Mesenchymal stem cell (in vitro differentiated cells and primary cell): ENCODE measurements at regions not wholly inside any gene's neighbourhood (a gene's known extent, or its start where the extent isn't known, plus 50 kb on each side); places are given as distances from the start of the nearest gene placed in this dataset.

Experiments
- DNase-seq: peaks from one replicate; pipeline ENCODE4 v3.0.0-alpha.2; 2013
- H2AFZ ChIP-seq: one replicate; pipeline ENCODE4 v1.6.1; 2013; ENCODE audit warnings: low read depth, mild to moderate bottlenecking, control low read depth, inconsistent platforms, low read length, moderate library complexity
- H2AK5ac ChIP-seq: 2 replicates; pipeline ENCODE4 v1.6.1; 2013; ENCODE audit warnings: low read length, moderate library complexity, mild to moderate bottlenecking, inconsistent platforms; ENCODE audit not compliant: severe bottlenecking
- H2BK120ac ChIP-seq: one replicate; pipeline ENCODE4 v1.6.1; 2013; ENCODE audit warnings: low read depth, mild to moderate bottlenecking, inconsistent platforms, low read length, moderate library complexity
- H2BK12ac ChIP-seq, 2 experiments: one replicate each; pipeline ENCODE4 v1.6.1; 2013; ENCODE audit warnings: inconsistent platforms in 2 of 2, low read length in 2 of 2, mild to moderate bottlenecking in 2 of 2, moderate library complexity in 2 of 2, control low read depth in 1 of 2
- H2BK15ac ChIP-seq: one replicate; pipeline ENCODE4 v1.6.1; 2013; ENCODE audit warnings: mild to moderate bottlenecking, low read depth, inconsistent platforms; ENCODE audit not compliant: poor library complexity, severe bottlenecking
- H2BK5ac ChIP-seq: 2 replicates; pipeline ENCODE4 v1.6.1; 2013; ENCODE audit warnings: low read depth, mild to moderate bottlenecking, low read length, control low read depth, inconsistent platforms; ENCODE audit not compliant: poor library complexity, severe bottlenecking
- H3K14ac ChIP-seq, 2 experiments: one replicate each; pipeline ENCODE4 v1.6.1; 2013; ENCODE audit warnings: inconsistent platforms in 2 of 2, low read length in 2 of 2, control low read depth in 1 of 2, mild to moderate bottlenecking in 1 of 2, moderate library complexity in 1 of 2
- H3K18ac ChIP-seq, 2 experiments: one replicate each; pipeline ENCODE4 v1.6.1; 2013; ENCODE audit warnings: inconsistent platforms in 2 of 2, low read length in 2 of 2, control low read depth in 1 of 2, low read depth in 1 of 2, mild to moderate bottlenecking in 1 of 2
- H3K23ac ChIP-seq, 2 experiments: one replicate each; pipeline ENCODE4 v1.6.1; 2013; ENCODE audit warnings: inconsistent platforms in 2 of 2, low read length in 2 of 2, mild to moderate bottlenecking in 2 of 2, moderate library complexity in 2 of 2, control low read depth in 1 of 2
- H3K27ac ChIP-seq: 2 replicates; pipeline ENCODE4 v1.5.1; 2013; ENCODE audit warnings: mild to moderate bottlenecking, moderate library complexity, low read length, control low read depth, inconsistent platforms; ENCODE audit not compliant: poor library complexity, severe bottlenecking
- H3K27me3 ChIP-seq, 2 experiments: 2 replicates each; pipeline versions ENCODE4 v1.6.1 to v1.7.0; 2013; ENCODE audit warnings: low read length in 2 of 2, mild to moderate bottlenecking in 2 of 2, moderate library complexity in 2 of 2, control low read depth in 1 of 2, inconsistent platforms in 1 of 2; ENCODE audit not compliant: control insufficient read depth in 1 of 2, insufficient read depth in 1 of 2
- H3K36me3 ChIP-seq, 2 experiments: 2 replicates each; pipeline versions ENCODE4 v1.6.1 to v1.7.0; 2013; ENCODE audit warnings: low read length in 2 of 2, control low read depth in 1 of 2, inconsistent platforms in 1 of 2, low read depth in 1 of 2, mild to moderate bottlenecking in 1 of 2; ENCODE audit not compliant: insufficient read depth in 2 of 2, control insufficient read depth in 1 of 2
- H3K4ac ChIP-seq, 2 experiments: one replicate each; pipeline ENCODE4 v1.6.1; 2013; ENCODE audit warnings: inconsistent platforms in 2 of 2, low read length in 2 of 2, mild to moderate bottlenecking in 2 of 2, moderate library complexity in 2 of 2, control low read depth in 1 of 2, low read depth in 1 of 2
- H3K4me1 ChIP-seq: 2 replicates; pipeline ENCODE4 v1.6.1; 2013; ENCODE audit warnings: low read depth, low read length, control low read depth; ENCODE audit not compliant: control insufficient read depth, insufficient read depth
- H3K4me2 ChIP-seq: 2 replicates; pipeline ENCODE4 v1.6.1; 2013; ENCODE audit warnings: low read length, mild to moderate bottlenecking, inconsistent platforms; ENCODE audit not compliant: poor library complexity, severe bottlenecking
- H3K4me3 ChIP-seq, 2 experiments: 2 replicates each; pipeline versions ENCODE4 v1.5.1 to v1.7.0; 2013; ENCODE audit warnings: low read length in 2 of 2, mild to moderate bottlenecking in 2 of 2, control low read depth in 1 of 2, low read depth in 1 of 2; ENCODE audit not compliant: insufficient read depth in 1 of 2
- H3K79me1 ChIP-seq: replicated peaks from 2 replicates; pipeline ENCODE4 v1.6.1; 2013; ENCODE audit warnings: mild to moderate bottlenecking, control low read depth, low read length, inconsistent platforms; ENCODE audit not compliant: poor library complexity, severe bottlenecking
- H3K9ac ChIP-seq: 2 replicates; pipeline ENCODE4 v1.7.0; 2013; ENCODE audit warnings: mild to moderate bottlenecking, low read length, moderate library complexity
- H3K9me3 ChIP-seq: 2 replicates; pipeline ENCODE4 v1.7.0; 2013; ENCODE audit warnings: mild to moderate bottlenecking, low read length; ENCODE audit not compliant: control insufficient read depth
- H4K8ac ChIP-seq: one replicate; pipeline ENCODE4 v1.6.1; 2013; ENCODE audit warnings: inconsistent platforms, mild to moderate bottlenecking, low read length, moderate library complexity
- H4K91ac ChIP-seq: one replicate; pipeline ENCODE4 v1.6.1; 2013; ENCODE audit warnings: mild to moderate bottlenecking, low read length, inconsistent platforms
- WGBS: methylation state at CpG from one replicate; pipeline ENCODE4 v1.1.7; 2013; ENCODE audit warnings: mixed read lengths; 5-methylcytosine and 5-hydroxymethylcytosine counted together

- H3K27ac ChIP-seq, result no peak overlapping the region
- H3K4me1 ChIP-seq, result no peaks in the 10 kb centered on the region
- H2AFZ ChIP-seq, result no peak overlapping the region
- H3K9ac ChIP-seq, result no peak overlapping the region
- H2BK15ac ChIP-seq, result no peak overlapping the region
- H3K27me3 ChIP-seq, result no peaks in the 10 kb centered on the region
- H3K4ac ChIP-seq, result no peak overlapping the region
- no peak overlapping the region for H3K18ac ChIP-seq
- no peaks in the 10 kb centered on the region for H3K9me3 ChIP-seq
- no peaks in the 10 kb centered on the region for H3K79me1 ChIP-seq
- H2AK5ac ChIP-seq, result no peak overlapping the region
- H3K4me2 ChIP-seq, result no peak overlapping the region
- H3K23ac ChIP-seq, result no peak overlapping the region
- 69% methylated on average over 2 of the region's 2 CpGs for WGBS
- H3K14ac ChIP-seq, result no peak overlapping the region
- H3K4me3 ChIP-seq, result no peak overlapping the region
- H2BK120ac ChIP-seq, result no peak overlapping the region
- no peaks in the 10 kb centered on the region for H3K36me3 ChIP-seq
- H2BK12ac ChIP-seq, result no peak overlapping the region
- no peak overlapping the region for H4K91ac ChIP-seq
- H2BK5ac ChIP-seq, result no peak overlapping the region
- no peak overlapping the region for H4K8ac ChIP-seq
- no peak for DNase-seq
Measured at GRCh38 chrX:87236830-87237440, 280.7 kb upstream of the KLHL4 start.

- Histone ChIP-seq H3K4me3 (no peak overlapping the region), H2AK5ac (no peak overlapping the region), H3K27me3 (no peaks in the 10 kb centered on the region), H2BK12ac (no peak overlapping the region), H3K27ac (no peak overlapping the region), H3K36me3 (no peaks in the 10 kb centered on the region), H3K18ac (no peak overlapping the region), H4K8ac (no peak overlapping the region), H3K4ac (no peak overlapping the region), H3K4me2 (no peak overlapping the region), H4K91ac (no peak overlapping the region), H3K79me1 (no peaks in the 10 kb centered on the region), H3K9me3 (no peaks in the 10 kb centered on the region), H2BK15ac (no peak overlapping the region), H2AFZ (no peak overlapping the region), H3K9ac (no peak overlapping the region), H2BK120ac (no peak overlapping the region), H3K23ac (no peak overlapping the region), H3K14ac (no peak overlapping the region), H3K4me1 (no peaks in the 10 kb centered on the region), H2BK5ac (no peak overlapping the region)
- no peak for DNase-seq
- whole genome bisulfite sequencing, result 70% methylated on average over 4 of the region's 5 CpGs
Measured at GRCh38 chrX:87265518-87265917, 252.1 kb upstream of the KLHL4 start.

GRCh38 chrX:87272491-87272890, 245.1 kb upstream of the KLHL4 start:
- H3K23ac ChIP-seq, result no peak overlapping the region
- no peak overlapping the region for H2AK5ac ChIP-seq
- DNase-seq, result no peak
- H3K9ac ChIP-seq, result no peak overlapping the region
- H3K4ac ChIP-seq, result no peak overlapping the region
- H3K27me3 ChIP-seq, result no peaks in the 10 kb centered on the region
- H3K4me3 ChIP-seq, result no peak overlapping the region
- no peaks in the 10 kb centered on the region for H3K36me3 ChIP-seq
- H3K18ac ChIP-seq, result no peak overlapping the region
- no peak overlapping the region for H4K8ac ChIP-seq
- no peak overlapping the region for H3K14ac ChIP-seq
- H3K4me2 ChIP-seq, result no peak overlapping the region
- H2BK12ac ChIP-seq, result no peak overlapping the region
- H2BK5ac ChIP-seq, result no peak overlapping the region
- no peaks in the 10 kb centered on the region for H3K79me1 ChIP-seq
- no peak overlapping the region for H2BK120ac ChIP-seq
- H2BK15ac ChIP-seq, result no peak overlapping the region
- no peak overlapping the region for H4K91ac ChIP-seq
- H2AFZ ChIP-seq, result no peak overlapping the region
- no peaks in the 10 kb centered on the region for H3K9me3 ChIP-seq
- H3K4me1 ChIP-seq, result no peaks in the 10 kb centered on the region
- no peak overlapping the region for H3K27ac ChIP-seq

GRCh38 chrX:87299563-87300160, 217.9 kb upstream of the KLHL4 start:
- no peak overlapping the region for H3K4me2 ChIP-seq
- H3K18ac ChIP-seq, result no peak overlapping the region
- no peak overlapping the region for H2BK5ac ChIP-seq
- DNase-seq, result peak; percentile 1
- no peaks in the 10 kb centered on the region for H3K4me1 ChIP-seq
- no peak overlapping the region for H3K4ac ChIP-seq
- no peak overlapping the region for H2AFZ ChIP-seq
- H2BK120ac ChIP-seq, result no peak overlapping the region
- peaks cover 3% of the 10 kb centered on the region for H3K9me3 ChIP-seq
- no peak overlapping the region for H3K9ac ChIP-seq
- H3K23ac ChIP-seq, result no peak overlapping the region
- no peak overlapping the region for H2AK5ac ChIP-seq
- no peak overlapping the region for H3K27ac ChIP-seq
- no peak overlapping the region for H4K91ac ChIP-seq
- no peak overlapping the region for H2BK12ac ChIP-seq
- H3K79me1 ChIP-seq, result no peaks in the 10 kb centered on the region
- no peak overlapping the region for H4K8ac ChIP-seq
- no peaks in the 10 kb centered on the region for H3K36me3 ChIP-seq
- no peak overlapping the region for H2BK15ac ChIP-seq
- no CpG with 5 or more reads among the region's 4 CpGs for WGBS
- H3K14ac ChIP-seq, result no peak overlapping the region
- no peak overlapping the region for H3K4me3 ChIP-seq
- H3K27me3 ChIP-seq, result no peaks in the 10 kb centered on the region
